C1 segment of cervical spinal cord (tissue), 14 donors: ENCODE measurements at regions not wholly inside any gene's neighbourhood (a gene's known extent, or its start where the extent isn't known, plus 50 kb on each side); places are given as distances from the start of the nearest gene placed in this dataset.
"Not testable (repeated sequence)": the region's sequence is repeated elsewhere in the genome, so short reads cannot be mapped to it uniquely, and the experiment has no call there.

Experiments used
- DNase-seq, 14 donors: peaks; one replicate each; lab custom pipeline; 2025; lab: John Stamatoyannopoulos, UW

DNA sequence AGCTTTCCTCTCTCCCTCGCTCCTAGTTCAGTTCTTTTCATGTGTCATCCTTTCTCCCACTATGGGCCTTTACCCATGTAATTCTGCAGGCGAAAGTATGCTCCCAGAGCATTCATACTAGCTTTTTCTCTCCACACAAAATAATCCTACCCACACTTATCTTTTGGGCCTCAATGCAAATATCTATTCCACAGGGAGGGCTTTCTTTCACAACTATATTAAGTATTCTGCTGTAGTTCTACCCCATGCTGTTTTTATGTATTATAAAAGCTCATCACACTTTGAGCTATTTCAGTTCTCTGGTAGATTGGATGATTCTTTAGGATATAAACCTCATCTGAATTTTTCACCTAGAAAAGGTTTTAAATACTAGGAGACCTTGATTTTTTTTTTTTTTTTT is 774.6 kb upstream of the CRIM1 start:
- DNase-seq = no peak

DNA sequence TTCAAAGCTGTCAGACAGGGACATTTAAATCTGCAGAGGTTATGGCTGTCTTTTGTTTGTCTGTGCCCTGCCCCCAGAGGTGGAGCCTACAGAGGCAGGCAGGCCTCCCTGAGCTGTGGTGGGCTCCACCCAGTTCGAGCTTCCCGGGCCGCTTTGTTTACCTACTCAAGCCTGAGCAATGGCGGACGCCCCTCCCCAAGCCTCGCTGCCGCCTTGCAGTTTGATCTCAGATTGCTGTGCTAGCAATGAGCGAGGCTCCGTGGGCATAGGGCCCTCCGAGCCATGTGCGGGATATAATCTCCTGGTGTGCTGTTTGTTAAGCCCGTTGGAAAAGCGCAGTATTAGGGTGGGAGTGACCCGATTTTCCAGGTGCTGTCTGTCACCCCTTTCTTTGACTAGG is 787.0 kb upstream of the CRIM1 start:
- DNase-seq = not testable (repeated sequence)

DNA sequence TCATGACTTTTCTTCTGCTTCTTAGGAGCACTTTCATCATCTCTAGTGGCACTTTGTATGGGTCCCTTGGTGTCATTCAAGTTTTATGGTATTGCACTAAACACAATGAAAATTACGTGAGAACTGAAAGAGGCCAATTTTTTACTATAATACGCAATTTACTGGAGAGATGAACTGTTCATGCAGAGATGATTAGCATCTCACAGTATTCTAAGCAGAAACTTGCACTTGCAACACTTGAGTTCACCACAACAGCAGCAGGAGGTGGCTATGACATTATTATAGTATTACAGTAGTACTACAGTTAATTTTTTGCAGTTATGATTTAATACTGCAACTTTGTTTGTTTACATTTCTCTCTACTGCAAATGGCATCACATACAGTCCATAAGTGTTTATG is 793.1 kb upstream of the CRIM1 start:
- DNase-seq = no peak

DNA sequence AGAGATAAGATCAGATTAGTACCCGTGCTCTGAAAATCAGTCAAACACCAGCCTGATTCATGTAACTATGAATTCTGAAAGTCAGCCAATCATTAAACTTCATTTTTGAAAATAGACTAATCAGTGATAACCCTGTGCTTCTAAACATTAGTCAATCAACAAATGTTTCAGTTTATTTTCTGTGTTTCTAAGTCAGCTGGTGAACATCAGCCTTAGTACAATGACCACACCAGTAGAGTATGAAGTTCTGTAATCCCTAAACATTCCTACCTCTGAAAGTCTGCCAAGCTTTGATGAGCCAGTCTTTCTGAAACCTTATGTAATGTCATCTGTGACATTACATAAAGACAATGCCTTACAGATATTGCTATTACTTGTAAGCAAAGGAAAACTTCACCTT is 807.4 kb upstream of the CRIM1 start:
- no peak for DNase-seq

DNA sequence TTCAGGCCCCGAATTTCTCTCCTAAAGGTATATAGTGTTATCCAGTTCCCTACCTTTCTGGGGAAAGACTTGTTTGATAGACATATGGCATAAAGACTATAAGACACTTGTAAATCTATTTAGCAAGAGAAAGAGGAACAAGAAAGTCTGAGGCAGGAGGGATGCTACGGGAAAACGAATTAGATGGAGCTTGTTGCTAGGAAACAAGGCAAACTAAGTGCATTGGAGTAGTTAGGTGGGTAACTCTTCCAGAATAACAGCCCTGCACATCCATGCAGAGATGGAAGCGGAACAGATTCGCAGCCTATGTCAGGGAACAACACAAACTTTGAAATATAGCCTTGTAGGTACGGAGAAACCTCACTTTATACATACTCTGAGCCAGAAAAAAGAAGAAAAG is 810.3 kb upstream of the CRIM1 start:
- no peak for DNase-seq

DNA sequence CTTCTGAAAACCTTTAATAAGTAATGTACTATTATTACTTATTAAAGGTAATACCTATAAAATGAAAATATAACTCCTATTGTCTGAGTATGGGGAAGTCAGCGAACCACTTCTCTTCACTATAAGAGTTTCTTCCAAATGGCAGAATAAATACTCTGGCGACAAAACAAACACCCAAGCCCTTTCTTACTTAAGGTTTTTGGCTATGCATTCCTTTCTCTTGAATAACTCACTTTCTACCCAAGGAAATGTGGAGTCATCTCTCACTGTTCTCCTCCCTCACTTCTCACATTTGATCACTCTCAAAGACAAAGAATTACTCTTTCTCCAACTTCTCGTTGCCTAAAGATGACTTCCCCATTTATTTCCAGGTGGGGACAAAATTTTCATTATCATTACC is 816.8 kb upstream of the CRIM1 start:
- no peak for DNase-seq

DNA sequence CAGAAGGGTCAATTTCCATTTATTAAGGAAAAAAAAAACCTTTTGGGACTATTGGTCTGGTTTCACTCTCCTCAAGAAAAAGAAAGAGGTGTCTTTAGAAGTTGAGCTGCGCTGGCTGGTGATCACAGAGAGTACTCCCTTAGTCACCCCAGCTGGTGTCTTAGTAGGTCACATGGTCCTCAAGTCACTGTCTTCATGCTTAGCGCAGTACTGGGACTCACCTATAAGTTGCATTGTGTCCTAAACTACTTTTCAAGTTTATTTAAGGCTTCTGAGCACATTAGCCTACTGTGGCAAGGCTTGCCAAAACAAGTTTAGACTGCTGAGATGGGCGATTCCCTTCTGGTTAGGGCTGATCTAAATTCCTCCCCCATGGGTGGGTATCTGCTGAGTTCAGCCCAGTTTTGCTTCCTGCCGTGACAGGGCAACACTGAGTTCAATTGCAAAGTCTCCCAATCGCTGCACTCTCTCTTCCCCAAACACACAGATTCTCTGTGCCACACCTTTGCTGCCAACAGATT is 824.9 kb upstream of the CRIM1 start:
- DNase-seq = no peak

DNA sequence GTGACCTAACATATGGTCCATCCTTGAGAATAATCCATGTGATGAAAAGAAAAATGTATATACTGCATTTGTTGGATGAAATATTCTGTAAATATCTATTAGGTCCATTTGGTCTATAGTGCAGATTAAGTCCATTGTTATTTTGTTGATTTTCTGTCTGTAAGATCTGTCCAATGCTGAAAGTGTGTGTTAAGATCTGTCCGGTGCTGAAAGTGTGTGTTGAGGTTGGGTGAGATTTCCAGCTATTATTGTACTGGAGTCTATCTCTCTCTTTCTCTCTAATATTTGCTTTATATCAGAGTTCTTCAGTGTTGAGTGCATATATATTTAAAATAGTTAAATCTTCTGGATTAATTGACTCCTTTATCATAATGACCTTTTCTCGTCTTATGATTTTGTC is 828.8 kb upstream of the CRIM1 start:
- DNase-seq = no peak

DNA sequence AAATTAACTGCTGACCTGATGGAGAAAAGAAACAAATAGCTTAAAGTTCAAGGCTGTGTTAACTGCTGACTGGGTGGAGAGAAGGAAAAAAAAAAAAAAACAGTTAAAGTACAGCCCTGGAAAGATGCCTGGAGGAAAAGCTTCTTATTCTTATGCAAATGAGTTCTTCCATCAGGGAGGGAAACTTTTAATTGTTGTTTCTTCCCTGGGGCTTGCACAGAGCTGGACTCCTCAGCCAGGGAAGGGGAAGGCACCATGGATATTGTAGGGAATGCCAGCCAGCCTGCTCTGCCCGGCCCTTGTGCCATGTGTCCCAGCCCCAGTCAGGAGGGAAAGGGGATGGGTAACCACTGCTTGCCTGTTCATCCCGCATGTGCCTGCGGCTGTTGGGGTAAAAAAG is 833.1 kb upstream of the CRIM1 start:
- DNase-seq = peak in 2 of 14 donors; percentile 0 to 1

DNA sequence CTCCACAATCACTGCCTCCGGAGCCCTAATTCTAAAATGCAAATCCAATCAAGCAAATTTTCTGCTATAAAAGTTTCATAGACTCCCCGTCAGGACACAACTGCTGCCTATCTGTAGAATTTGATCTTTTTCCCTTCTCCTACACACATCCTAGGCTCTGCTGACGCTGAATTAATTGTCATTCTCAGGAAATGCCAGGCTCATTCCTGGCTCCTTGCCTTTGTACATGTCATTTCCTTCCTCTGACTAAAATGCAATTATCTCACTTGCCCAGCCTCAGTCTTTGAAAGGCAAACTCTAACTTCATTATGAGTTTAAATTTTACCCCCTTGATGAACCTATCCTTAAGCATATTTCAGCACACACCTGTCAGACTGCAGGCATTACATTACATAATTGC is 844.9 kb upstream of the CRIM1 start:
- DNase-seq = no peak

DNA sequence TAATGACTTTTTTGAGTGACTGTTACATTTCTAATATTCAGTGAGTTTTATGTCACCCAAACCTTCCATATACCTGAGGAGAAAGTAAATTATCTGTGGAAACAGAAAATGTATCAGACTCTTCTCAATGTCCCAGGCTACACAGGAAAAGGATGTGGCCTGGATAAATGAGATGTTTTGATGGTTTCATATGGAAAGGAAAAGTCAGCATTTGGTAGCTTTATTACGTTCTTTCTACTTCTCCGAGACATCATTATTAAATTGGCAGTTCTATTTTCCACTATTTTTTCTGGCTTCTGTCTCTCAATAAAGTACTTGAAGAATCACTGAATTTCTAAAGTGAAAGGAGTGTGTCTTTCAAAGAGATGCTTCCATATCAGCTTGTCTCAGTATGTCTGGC is 847.0 kb upstream of the CRIM1 start:
- no peak for DNase-seq

DNA sequence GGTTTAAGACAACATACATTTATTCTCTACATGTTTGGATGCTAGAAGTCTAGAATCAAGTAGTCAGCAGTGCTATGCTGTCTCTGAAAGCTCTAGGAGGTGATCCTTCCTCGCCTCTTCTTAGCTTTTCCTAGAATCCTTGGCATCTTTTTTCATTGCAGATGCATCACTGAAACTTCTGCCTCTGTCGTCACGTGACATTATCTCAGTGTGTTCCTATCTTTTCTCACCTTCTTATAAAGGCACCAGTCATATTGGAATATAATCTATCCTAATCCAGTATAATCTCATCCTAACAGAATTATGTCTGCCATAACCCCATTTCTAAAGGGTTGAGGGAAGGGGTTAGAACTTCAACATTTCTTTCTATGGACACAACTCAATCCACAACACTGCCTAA is 851.2 kb upstream of the CRIM1 start:
- no peak for DNase-seq

DNA sequence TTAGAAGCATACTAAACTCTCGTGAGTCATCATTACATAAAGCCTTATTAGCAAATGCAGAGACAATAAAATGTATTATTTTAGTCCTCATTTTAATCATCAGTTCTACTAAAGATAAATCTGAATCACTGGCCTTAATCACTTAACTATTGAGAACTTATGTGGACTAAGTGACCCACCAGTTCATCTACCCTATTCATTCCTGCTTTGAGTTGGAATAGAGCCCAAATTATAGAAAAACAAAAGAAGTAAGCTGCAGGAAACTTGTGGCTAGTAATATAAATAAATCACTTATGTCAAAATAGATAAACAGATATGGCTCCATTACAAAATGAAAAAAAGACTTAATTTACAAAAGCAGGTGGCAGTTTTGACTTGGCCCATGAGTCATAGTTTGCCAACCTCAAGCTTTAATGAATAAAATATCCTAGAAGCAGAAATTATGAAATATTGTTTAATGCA is 851.8 kb upstream of the CRIM1 start:
- DNase-seq = no peak

DNA sequence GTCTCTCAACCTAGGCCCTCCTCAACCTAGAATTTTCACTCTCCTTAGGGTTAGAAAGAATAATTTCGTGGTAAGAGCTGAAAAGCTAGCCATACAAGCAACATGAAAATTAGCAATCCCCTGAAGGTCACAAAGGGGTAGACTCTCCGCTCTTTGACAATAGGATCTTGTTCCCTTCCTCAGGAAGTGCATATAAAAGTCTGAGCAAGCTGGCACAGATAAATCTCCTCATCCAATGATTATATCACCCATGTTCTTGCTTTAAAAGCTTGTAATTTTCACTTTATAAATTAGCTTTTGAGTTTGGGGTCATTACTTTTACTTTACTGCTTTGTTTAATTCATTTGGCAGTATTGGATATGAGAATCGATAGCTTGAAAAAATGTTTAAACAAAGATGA is 852.3 kb upstream of the CRIM1 start:
- DNase-seq = no peak

DNA sequence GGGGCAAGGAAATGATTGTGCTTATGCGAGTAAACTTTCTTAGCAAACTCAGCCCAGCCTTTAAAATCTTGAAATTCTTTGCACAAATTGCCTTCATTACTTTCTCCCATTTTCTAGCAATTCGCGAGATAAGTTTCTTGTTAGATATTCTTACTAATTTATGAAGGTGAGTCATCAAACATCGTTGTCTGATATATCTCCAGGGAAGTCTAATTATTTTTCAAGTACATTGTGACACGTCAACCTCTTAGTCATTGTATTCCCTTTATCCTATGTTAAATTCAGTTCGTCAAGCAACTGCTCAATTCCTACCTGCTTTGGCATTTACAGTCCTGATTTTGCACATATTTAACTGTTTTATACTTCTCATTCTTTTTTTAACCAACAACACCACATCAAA is 854.5 kb upstream of the CRIM1 start:
- DNase-seq = no peak

DNA sequence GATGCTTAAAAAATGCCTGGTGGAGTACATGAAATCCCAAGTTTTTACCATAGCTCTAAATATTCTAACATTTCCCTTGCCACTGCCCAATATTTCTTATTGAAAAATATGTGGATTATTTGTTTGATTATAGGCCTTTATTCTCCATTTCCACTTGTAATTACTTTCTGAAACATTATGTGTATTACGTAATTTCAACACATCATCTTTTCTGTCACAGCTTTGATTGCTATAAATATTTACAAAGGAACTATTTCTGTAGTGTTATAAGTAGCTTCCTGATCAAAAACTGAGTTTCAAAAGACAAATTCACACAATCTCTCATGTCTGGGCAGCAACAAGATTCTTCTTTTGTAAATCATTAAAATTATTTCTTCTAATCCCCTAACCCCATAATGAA is 859.6 kb upstream of the CRIM1 start:
- DNase-seq = no peak

DNA sequence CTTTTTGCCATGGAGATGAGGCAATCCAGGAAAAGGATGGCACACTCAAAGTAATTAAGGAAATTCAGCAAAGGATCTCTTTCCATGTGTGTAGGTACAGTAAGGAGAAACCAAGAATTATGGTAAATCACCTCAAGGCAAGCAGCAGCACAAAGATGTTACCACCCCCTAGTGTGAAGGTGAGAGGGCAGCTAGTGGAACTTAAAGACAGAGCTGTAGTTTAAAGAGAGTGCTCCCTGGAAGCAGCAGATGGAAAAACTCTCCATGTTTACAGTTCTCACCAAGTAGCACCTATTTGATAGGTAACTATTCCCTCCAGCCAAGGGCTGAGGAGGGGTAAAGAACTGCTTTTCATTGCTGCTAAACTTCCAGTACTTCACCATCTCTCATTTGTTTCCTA is 860.4 kb upstream of the CRIM1 start:
- no peak for DNase-seq

DNA sequence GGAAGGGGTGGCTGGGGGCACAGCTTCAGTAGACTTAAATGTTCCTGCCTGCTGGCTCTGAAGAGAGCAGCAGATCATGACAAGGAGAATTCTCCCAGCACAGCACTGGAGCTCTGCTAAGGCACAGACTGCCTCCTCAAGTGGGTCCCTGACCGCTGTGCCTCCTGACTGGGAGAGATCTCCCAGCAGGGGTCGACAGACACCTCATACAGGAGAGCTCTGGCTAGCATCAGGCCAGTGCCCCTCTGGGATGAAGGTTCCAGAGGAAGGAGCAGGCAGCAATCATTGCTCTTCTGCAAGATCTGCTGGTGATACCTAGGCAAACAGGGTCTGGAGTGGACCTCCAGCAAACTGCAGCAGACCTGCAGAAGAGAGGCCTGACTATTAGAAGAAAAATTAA is 877.5 kb upstream of the CRIM1 start:
- not testable (repeated sequence) for DNase-seq

DNA sequence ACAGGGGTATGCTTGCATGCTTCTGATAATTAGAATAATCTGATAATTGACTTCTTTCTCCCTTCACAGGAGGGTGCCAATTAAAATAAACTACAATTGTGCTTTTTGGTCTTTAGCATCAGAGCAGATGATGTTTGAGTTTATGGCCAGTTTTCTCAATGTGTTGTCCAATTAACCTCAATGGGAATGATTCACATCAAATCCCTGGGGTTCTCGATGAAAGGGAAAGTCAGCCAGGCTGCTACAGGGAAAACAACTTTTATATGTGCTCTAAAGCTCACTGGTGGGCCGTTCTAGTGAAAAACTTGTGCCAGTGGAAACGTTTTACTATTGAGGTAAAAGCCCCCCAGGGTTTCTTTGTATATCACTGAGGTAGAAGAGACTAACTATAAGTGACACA is 887.3 kb upstream of the CRIM1 start:
- DNase-seq = no peak

DNA sequence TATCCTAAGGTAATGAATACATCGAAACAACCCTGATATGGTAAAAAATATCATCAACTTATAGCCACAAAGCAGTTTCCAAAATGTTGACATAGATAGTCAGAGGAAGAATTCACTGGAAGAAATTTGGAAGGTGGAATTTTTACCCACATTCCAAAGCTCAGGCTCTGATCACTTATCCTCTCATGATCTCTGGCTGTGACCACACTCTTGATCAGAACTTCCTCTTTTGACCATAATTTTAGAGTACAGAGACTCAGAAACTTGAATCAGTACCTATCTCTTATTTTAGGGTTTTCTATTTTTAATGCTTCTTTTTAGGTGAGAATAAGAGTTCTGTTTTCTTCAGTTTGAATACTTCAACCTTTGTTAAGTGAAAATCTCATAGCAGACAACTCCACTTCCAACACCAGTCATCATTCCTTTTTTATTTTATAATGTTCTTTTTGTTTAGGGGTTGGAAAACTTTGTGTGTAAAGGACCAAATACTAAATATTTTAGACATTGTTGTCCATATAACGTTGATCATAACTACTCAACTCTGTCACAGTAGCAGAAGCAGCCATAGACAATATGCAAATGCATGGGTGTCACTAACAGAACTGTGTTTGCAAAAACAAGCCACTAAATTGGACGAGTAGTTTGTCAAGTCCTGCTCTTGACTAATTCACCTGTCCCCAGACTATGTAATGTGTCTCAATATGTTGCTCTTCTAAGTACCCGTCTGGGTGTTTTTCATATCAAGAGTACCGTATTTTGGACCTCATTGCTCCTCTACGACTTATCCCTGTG is 891.6 kb upstream of the CRIM1 start:
- DNase-seq = no peak

DNA sequence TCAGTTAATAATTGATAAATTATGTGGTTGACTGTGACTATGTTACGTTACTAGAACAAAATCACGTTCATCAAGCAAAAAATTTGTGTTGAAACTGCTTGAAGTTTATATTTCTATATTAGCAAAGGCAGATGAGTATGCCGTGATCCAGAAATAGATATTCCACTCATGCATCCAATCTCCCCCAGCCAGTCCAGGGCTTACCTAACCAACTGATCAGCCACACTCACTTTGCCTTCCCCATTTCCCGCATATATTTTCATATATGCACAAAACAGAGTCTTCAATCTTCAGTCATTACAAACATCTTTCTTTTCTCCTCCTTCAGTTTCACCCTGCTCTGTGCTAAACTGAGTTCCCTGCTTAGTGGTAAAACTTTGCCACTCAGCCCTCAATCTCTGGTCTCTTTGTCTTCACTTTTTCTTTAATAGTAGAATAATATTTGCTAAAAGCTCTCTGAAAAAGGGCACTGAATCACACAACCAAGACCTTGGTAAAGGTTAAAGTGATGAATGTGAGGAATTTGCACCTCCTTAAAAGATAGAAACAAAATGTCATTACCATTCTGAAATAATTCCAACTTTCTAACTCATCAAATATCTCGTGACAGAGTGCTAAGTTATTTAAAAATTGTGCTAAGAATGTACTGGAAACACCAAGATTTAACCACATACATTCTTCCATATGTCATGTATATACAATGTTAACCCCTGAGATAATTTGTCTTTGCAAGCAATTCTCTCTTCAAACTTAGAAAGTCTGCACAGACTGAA is 893.2 kb upstream of the CRIM1 start:
- no peak for DNase-seq

DNA sequence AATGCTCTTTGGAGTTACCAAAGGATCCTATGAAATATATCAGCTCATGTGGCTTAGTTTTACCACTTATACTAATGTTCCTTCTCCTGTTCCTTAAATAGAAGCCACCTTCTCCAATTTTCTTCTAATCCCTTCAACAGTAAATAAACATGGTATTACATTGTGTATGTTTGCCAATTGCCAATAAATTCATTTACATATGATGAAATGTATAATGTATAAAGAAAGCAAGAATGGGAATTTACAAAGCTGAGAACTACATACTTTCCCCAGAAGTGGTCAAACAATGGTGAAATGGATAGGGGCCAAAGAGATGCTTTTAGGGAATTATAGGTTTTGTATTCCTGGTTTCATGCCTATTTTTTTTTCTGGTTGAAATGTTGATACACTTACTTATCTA is 894.2 kb upstream of the CRIM1 start:
- DNase-seq = no peak
